DND-41 (cell line): ENCODE measurements at regions not wholly inside any gene's neighbourhood (a gene's known extent, or its start where the extent isn't known, plus 50 kb on each side); places are given as distances from the start of the nearest gene placed in this dataset.

Source experiments
- ATAC-seq: fragments of 200-7000 bp; cut with Tn5 transposase; 3 replicates; pipeline ENCODE4 v1.9.1; 2021; ENCODE audit warnings: low read depth; ENCODE audit not compliant: insufficient read depth
- DNase-seq: peaks from one replicate; pipeline ENCODE4 v3.0.0-alpha.2; 2020
- H2AFZ ChIP-seq: 2 replicates; pipeline ENCODE4 v1.6.0; 2012; ENCODE audit warnings: low read depth, low read length
- H3K27ac ChIP-seq: 2 replicates; pipeline ENCODE4 v1.5.1; 2012; ENCODE audit warnings: low read length, inconsistent platforms
- H3K27me3 ChIP-seq: fragments of 200-600 bp; sonication (generic); 2 replicates; pipeline ENCODE4 v1.6.0; 2012; ENCODE audit warnings: low read length, mild to moderate bottlenecking, inconsistent platforms; ENCODE audit not compliant: insufficient read depth, poor library complexity
- H3K36me3 ChIP-seq: 2 replicates; pipeline ENCODE4 v1.5.1; 2012; ENCODE audit warnings: low read length, inconsistent platforms; ENCODE audit not compliant: insufficient read depth
- H3K4me1 ChIP-seq: 2 replicates; pipeline ENCODE4 v1.5.1; 2012; ENCODE audit warnings: mild to moderate bottlenecking, low read length; ENCODE audit not compliant: insufficient read depth
- H3K4me2 ChIP-seq: 2 replicates; pipeline ENCODE4 v1.6.0; 2012; ENCODE audit warnings: mild to moderate bottlenecking, moderate library complexity, low read length, inconsistent platforms; ENCODE audit not compliant: insufficient read depth
- H3K4me3 ChIP-seq, 2 experiments: fragments of 200-600 bp in 1 of 2; shearing (Covaris generic) in 1 of 2; 2 replicates each; pipeline ENCODE4 v1.5.1; 2012 to 2016; ENCODE audit warnings: inconsistent platforms in 2 of 2, low read length in 2 of 2, mild to moderate bottlenecking in 2 of 2, low read depth in 1 of 2, moderate library complexity in 1 of 2
- H3K79me2 ChIP-seq: 2 replicates; pipeline ENCODE4 v1.6.0; 2012; ENCODE audit warnings: low read length, inconsistent platforms; ENCODE audit not compliant: insufficient read depth
- H3K9ac ChIP-seq: 2 replicates; pipeline ENCODE4 v1.6.0; 2012; ENCODE audit warnings: low read depth, mild to moderate bottlenecking, inconsistent platforms, low read length, moderate library complexity
- H3K9me3 ChIP-seq: 2 replicates; pipeline ENCODE4 v1.5.1; 2012; ENCODE audit warnings: low read length, moderate library complexity, mild to moderate bottlenecking, inconsistent platforms; ENCODE audit not compliant: insufficient read depth, severe bottlenecking
- H4K20me1 ChIP-seq: 2 replicates; pipeline ENCODE4 v1.6.0; 2012; ENCODE audit warnings: low read length; ENCODE audit not compliant: insufficient read depth
- EZH2 ChIP-seq: IDR thresholded peaks from 3 replicates; pipeline ENCODE4 v1.6.1; 2012; ENCODE audit warnings: borderline replicate concordance, low read depth, mild to moderate bottlenecking, moderate library complexity, low read length, inconsistent platforms; ENCODE audit not compliant: severe bottlenecking
- TF ChIP-seq, protein P1 (sequence below): IDR thresholded peaks from 2 replicates; pipeline ENCODE4 v1.5.1; 2012; ENCODE audit warnings: borderline replicate concordance, low read length, moderate library complexity, mild to moderate bottlenecking; ENCODE audit not compliant: poor library complexity, severe bottlenecking; ENCODE audit errors: extremely low read depth

DNA sequence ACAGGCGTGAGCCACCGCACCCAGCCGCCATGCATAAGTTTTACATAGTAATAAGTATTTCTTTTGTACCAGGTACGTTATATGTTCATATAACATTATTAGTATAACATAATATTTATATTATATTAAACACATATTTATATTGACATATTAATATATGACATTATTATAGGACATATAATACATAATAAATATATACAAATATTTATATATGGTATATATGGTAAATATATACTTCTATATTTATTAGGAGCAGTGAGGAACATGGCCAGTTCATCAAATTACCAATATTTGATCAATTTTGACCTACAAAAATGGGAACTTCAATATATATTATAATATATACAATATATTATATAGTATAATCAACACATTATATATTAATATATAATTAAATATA is 245.9 kb upstream of the FGGY start:
- no peaks in the 10 kb centered on the region for H4K20me1 ChIP-seq
- no peaks in the 10 kb centered on the region for H3K36me3 ChIP-seq
- H3K4me3 ChIP-seq, result no peak overlapping the region
- H3K27me3 ChIP-seq, result no peaks in the 10 kb centered on the region
- DNase-seq, result no peak
- H2AFZ ChIP-seq, result no peak overlapping the region
- H3K9ac ChIP-seq, result no peak overlapping the region
- H3K79me2 ChIP-seq, result no peaks in the 10 kb centered on the region
- H3K9me3 ChIP-seq, result no peaks in the 10 kb centered on the region
- TF ChIP-seq EZH2, result no peak
- TF ChIP-seq, protein P1, sequence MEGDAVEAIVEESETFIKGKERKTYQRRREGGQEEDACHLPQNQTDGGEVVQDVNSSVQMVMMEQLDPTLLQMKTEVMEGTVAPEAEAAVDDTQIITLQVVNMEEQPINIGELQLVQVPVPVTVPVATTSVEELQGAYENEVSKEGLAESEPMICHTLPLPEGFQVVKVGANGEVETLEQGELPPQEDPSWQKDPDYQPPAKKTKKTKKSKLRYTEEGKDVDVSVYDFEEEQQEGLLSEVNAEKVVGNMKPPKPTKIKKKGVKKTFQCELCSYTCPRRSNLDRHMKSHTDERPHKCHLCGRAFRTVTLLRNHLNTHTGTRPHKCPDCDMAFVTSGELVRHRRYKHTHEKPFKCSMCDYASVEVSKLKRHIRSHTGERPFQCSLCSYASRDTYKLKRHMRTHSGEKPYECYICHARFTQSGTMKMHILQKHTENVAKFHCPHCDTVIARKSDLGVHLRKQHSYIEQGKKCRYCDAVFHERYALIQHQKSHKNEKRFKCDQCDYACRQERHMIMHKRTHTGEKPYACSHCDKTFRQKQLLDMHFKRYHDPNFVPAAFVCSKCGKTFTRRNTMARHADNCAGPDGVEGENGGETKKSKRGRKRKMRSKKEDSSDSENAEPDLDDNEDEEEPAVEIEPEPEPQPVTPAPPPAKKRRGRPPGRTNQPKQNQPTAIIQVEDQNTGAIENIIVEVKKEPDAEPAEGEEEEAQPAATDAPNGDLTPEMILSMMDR, result no peak
- no peak overlapping the region for H3K4me2 ChIP-seq
- peaks cover 19% of the 10 kb centered on the region for H3K4me1 ChIP-seq
- no peak overlapping the region for H3K27ac ChIP-seq
- no peak for ATAC-seq

DNA sequence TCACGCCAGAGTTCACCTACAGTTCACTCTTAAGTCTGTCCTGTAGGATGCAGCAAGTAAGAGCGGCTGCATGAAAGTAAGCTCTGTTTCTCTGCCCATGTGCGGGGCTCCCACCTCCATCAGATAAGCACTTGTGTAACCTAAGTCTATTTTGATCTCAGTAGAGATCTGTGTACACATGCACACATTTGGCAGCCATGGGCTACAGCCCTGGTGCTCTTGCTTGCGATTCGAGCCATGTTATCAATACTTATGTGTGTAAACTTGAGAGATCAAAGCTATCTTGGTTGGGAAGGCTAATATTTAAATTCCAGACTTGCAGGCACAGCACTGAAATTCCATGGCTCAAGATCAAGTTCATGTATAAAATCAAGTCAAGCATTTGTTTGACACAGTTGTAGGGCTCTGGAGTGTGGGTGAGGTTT is 244.7 kb upstream of the FGGY start:
- H3K4me1 ChIP-seq, result peaks cover 7% of the 10 kb centered on the region
- H4K20me1 ChIP-seq, result no peaks in the 10 kb centered on the region
- H3K36me3 ChIP-seq, result no peaks in the 10 kb centered on the region
- no peaks in the 10 kb centered on the region for H3K9me3 ChIP-seq
- H3K27ac ChIP-seq, result no peak overlapping the region
- H3K9ac ChIP-seq, result no peak overlapping the region
- no peak overlapping the region for H3K4me2 ChIP-seq
- no peak; the same call in 2 of the 3 replicates for ATAC-seq
- no peak for TF ChIP-seq EZH2
- TF ChIP-seq, protein P1, result no peak
- H3K79me2 ChIP-seq, result no peaks in the 10 kb centered on the region
- no peak for DNase-seq
- H3K27me3 ChIP-seq, result no peaks in the 10 kb centered on the region
- no peak overlapping the region for H3K4me3 ChIP-seq
- H2AFZ ChIP-seq, result no peak overlapping the region

DNA sequence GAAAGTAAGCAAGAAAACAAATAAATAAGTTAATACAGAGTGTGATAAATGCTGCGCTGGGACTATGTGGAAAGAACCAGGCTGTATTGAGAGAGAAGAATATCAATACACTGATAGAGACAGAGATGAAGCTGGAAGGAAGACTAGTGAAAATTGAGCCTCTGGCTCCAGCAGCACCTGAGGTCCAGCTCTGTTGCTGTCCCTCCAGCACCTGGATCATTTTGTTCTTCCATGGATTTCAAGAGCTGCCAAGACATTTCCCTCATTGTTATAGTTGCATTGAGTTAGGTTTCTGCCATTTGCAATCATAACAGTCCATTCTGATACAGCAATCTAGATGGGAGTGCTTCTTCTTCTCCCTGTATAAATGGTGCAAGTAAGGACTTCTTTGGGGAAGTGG is 242.7 kb upstream of the FGGY start:
- H3K36me3 ChIP-seq, result no peaks in the 10 kb centered on the region
- H3K4me1 ChIP-seq, result no peaks in the 10 kb centered on the region
- TF ChIP-seq, protein P1, result no peak
- TF ChIP-seq EZH2, result no peak
- H3K79me2 ChIP-seq, result no peaks in the 10 kb centered on the region
- H3K27me3 ChIP-seq, result no peaks in the 10 kb centered on the region
- H3K4me3 ChIP-seq, result no peak overlapping the region
- no peaks in the 10 kb centered on the region for H3K9me3 ChIP-seq
- no peak overlapping the region for H3K9ac ChIP-seq
- no peak overlapping the region for H2AFZ ChIP-seq
- no peak overlapping the region for H3K4me2 ChIP-seq
- H4K20me1 ChIP-seq, result no peaks in the 10 kb centered on the region
- ATAC-seq (no peak), DNase-seq (no peak)
- no peak overlapping the region for H3K27ac ChIP-seq
